ENCODE measurements at regions not wholly inside any gene's neighbourhood (a gene's known extent, or its start where the extent isn't known, plus 50 kb on each side); places are given as distances from the start of the nearest gene placed in this dataset.

DNA sequence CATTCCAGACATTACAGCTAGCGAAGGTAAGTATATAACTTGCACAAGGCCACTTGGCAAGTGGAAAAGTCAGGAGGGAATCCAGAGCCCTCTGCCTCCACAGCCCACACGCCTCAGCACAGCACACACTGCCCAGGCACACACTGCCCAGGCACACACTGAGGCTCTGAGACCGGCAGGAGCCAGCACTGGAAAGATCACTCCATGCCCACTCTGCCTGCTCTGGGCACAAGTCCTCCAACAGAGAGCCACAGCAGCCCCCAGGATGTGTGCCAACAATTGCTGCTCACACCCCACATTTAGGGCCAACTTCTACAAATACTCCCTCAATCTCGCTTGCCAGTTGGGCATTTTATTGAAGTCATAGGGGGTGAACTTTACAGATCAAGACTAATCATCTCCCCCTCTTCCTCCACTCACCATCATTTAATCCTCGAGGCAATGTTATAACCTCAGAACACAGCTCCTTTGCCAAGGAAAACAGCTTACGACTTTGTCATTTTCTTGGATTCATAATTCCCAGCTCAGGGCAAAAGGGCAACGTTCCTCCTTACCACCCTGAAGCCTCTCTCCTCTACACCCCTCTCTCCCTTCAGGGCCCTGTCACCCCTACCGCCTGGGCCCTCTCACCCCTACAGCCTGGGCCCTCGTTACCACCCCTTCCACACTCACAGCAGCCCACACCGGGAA, 53.0 kb upstream of the TPM1 start:
- Histone ChIP-seq H3K27ac (ENCODE audit: low read depth, low read length) (no peak overlapping the region), H3K4me3 (ENCODE audit: low read depth in 1 of 2, low read length in 2 of 2) (no peak overlapping the region), H3K27me3 (ENCODE audit: control insufficient read depth in 1 of 2, insufficient read depth in 2 of 2, low read length in 2 of 2) (no peaks in the 10 kb centered on the region)

DNA sequence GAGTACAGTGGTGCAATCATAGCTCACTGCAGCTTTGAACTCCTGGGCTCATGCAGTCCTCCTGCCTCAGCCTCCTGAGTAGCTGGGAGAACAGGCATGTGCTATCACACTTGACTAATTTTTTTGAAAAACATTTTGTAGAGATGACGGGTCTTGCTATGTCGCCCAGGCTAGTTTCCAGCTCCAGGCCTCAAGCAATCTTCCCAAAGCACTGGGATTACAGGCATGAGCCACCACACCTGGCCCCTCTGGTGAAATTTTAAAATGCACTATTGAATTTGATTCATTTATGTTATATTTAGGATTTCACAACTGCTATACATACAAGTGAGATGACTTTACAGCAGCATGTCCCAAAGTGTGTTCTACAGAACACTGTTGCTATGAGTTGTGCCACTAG, 50.8 kb upstream of the TPM1 start:
- Histone ChIP-seq H3K9me3 (ENCODE audit: low read length) (no peaks in the 10 kb centered on the region), H3K27ac (ENCODE audit: low read depth, low read length) (no peak overlapping the region), H3K9ac (ENCODE audit: low read length) (no peak overlapping the region), H3K36me3 (ENCODE audit: insufficient read depth, low read length) (no peaks in the 10 kb centered on the region), H3K4me3 (ENCODE audit: low read depth in 1 of 2, low read length in 2 of 2) (no peak overlapping the region), H3K27me3 (ENCODE audit: control insufficient read depth in 1 of 2, insufficient read depth in 2 of 2, low read length in 2 of 2) (no peaks in the 10 kb centered on the region), H3K4me1 (ENCODE audit: insufficient read depth, low read length) (peaks cover 12% of the 10 kb centered on the region)

More for the DNA sequence above, 53.0 kb upstream of the TPM1 start:
- Histone ChIP-seq H3K4me1 (ENCODE audit: insufficient read depth, low read length) (peaks cover 19% of the 10 kb centered on the region), H3K9me3 (ENCODE audit: low read length) (no peaks in the 10 kb centered on the region), H3K36me3 (ENCODE audit: insufficient read depth, low read length) (no peaks in the 10 kb centered on the region), H3K9ac (ENCODE audit: low read length) (no peak overlapping the region)

DNA sequence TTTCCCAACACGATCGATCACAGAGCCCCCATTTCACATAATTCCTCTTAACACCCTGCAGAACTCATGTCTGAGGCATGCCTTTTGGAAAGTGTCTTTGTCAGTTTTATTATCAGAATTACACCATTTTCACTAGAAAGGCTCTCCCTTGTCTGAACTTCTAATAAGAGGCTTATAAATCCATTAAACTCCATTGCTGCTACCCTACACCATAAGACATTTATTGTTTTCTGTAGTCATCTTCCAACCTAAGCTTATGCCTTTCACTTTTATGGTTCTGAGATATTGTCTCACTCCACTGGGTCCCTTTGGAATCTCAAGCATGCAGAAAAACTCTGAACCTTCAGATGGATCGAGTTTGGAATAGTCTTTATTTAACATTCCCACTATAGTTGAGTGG, 50.2 kb upstream of the TPM1 start:
- Histone ChIP-seq H3K27me3 (ENCODE audit: control insufficient read depth in 1 of 2, insufficient read depth in 2 of 2, low read length in 2 of 2) (no peaks in the 10 kb centered on the region), H3K4me1 (ENCODE audit: insufficient read depth, low read length) (peaks cover 12% of the 10 kb centered on the region), H3K27ac (ENCODE audit: low read depth, low read length) (no peak overlapping the region), H3K9me3 (ENCODE audit: low read length) (no peaks in the 10 kb centered on the region), H3K36me3 (ENCODE audit: insufficient read depth, low read length) (no peaks in the 10 kb centered on the region), H3K4me3 (ENCODE audit: low read depth in 1 of 2, low read length in 2 of 2) (no peak overlapping the region), H3K9ac (ENCODE audit: low read length) (no peak overlapping the region)
